ENCODE measurements at regions not wholly inside any gene's neighbourhood (a gene's known extent, or its start where the extent isn't known, plus 50 kb on each side); places are given as distances from the start of the nearest gene placed in this dataset.

DNA sequence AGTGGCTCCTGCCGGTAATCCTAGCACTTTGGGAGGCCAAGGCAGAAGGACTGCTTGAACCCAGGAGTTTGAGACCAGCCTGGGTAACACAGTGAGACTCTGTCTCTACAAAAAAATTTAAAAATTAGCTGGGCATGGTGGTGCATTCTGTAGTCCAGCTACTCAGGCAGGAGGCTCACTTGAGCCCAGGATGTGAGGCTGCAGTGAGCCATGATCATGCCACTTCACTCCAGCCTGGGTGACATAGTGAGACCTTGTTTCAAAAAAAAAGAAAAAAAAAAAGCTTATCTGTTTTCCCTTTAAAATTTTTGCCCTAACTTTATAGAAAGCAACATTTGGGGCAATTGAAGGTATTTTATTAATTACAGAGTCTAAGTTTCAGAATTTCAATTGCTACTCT is 486.0 kb downstream of the BCAT1 start:
- DNase-seq = no peak

DNA sequence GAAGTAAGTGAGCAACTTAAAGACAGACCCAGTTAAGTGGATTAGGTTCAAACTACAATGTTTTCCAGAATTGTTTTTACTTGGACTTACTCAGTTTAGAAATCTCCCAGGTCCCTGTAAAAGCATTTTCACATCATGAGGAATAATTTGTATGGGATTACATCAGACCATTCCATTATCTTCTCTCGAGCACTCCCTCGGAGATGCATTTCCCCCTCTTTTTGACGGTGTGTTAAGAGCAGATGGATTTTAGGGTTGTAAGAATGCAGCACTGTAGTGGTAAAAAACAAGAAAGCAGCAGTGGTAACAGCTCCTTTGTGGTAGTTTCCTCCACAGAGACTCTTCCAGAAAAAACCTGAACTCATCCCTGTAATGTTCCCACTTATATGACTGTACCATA is 488.4 kb downstream of the BCAT1 start:
- no peak for DNase-seq

DNA sequence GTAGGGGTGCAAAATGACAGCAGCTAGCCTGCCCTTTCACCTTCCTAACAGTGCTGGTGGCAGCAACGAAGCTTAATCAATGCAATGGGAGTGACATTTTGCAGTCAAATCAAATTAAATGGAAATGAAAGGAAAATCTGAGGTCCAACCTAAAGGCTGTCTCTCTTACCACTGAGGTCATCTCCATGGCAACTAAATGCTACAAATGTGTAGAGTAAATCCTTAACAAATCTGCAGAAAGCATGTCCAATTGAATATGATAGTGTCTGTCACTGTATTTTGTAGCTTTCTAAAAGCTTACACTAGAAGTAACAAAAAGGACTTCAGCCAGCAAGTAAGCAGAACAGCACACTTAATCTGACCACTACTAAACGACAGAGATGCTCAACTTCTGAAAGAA is 488.8 kb downstream of the BCAT1 start:
- no peak for DNase-seq

DNA sequence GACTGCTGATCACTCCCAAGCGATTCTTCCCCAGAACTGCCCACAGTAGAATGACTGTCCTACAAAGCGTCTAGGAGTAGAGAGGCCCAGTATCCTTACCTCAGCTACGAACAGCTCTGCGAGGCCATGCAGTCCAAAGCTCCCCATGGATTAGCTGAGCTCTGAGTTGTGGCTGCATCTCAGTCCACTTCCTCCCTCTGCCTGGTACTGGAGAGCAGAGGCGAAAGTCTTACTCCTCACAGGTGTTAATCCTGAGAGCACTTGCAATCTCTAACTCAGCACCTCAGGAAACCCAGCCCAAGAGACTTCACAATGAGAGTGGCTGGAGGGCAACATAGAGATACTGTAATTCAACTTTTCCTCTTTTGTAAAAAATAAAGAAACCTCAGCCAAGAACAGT is 493.1 kb downstream of the BCAT1 start:
- no peak for DNase-seq

DNA sequence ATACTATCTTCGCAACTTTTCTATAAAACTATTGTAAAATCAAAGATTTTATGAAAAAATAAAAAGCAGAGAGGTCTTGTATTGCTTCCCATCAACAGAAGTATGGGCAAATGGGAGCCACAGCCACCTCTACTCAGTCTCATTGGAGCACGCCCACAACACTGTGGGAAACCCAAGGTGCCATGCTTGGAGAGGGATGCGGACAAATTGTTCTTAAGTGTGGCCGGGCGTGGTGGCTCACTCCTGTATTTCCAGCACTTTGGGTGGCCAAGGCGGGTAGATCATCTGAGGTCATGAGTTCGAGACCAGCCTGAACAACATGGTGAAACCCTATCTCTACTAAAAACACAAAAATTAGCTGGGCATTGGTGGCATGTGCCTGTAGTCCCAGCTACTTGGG is 498.2 kb upstream of the SOX5 start:
- no peak for DNase-seq

DNA sequence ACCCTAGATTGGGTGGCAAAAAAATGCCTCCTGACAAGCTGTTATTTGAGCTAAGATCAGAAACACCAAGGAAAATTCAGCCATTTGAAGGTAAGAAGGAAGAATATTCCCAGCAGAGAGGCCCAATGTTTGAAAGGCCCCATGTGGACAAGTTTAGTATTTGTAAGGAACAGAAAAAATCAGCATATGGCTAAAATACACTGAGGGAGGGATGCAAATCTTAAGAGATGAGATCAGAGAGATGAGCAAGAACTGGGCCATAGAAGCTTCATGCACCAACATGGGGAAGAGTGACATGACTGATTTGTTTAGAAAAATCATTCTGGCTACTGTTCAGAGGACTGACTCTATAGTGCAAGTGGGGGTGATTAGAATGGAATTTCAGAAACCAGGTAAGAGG is 496.8 kb upstream of the SOX5 start:
- DNase-seq = no peak

DNA sequence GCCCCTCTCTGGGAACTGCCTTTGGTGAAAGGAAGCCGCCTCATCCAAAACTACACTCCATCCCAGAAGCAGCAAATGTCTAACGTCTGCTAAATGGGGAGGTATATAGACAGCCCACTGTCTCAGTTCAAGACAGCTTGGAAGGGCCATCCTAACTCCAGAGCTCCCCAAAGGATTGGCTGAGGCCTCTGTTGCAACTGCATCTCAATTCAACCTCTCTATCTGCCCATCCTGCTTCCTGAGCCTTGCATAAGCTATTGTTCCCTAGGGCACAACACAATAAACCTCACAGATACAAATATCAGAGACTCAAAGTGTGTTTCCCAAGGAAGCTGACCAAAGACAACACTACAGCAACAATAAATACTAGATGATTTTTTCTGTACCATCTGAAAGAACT is 495.2 kb upstream of the SOX5 start:
- no peak for DNase-seq

DNA sequence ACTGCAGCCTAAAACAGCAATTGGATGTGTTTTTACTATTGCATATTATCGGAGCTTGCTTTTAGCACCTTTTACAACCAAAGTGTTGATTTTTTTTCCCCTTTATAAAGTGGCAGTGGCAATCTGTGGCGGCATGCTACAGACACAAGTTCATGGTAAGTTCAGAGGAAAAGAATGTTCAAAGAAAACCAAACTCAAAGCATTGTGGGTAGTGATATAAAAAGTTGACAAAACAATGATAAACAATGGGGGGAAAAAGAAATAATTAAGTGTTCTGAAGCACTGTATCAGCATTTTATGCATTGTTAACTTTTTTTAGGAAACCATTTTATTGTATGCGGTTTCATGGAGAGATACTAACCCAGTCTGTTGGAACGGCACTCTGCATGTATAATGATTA is 492.0 kb upstream of the SOX5 start:
- no peak for DNase-seq

DNA sequence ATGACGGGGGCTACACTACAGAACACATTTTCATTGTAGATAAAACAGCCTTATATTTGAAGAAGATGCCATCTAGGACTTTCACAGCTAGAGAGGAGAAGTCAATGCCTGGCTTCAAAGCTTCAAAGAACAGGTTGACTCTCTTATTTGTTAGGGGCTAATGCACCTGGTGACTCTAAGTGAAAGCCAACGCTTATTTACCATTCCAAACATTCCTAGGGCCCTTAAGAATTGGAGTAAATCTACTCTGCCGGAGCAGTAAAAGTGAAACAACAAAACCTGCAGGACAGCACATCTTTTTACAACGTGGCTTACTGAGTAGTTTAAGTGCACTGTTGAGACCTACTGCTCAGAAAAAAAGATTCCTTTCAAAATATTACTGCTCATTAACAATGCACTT is 487.2 kb upstream of the SOX5 start:
- DNase-seq = no peak

DNA sequence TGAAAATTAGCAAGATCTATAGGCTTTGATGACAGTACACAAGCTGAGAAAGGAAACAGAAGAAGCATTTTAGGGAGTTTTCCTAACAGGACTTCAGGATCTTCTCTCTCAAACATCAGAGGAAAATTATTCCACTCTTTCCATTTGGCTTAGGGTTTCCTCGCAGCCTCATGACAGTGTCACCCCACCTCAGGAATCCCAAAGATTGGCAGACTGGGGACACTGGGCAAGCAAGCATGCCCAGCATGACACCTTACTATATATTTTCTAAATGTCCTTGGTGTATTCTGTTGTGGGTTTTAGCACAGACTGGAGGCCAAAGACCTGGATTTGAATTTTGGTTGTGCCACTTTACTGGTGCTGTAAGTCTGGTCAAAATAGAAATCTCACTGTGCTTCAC is 482.4 kb upstream of the SOX5 start:
- DNase-seq = no peak

DNA sequence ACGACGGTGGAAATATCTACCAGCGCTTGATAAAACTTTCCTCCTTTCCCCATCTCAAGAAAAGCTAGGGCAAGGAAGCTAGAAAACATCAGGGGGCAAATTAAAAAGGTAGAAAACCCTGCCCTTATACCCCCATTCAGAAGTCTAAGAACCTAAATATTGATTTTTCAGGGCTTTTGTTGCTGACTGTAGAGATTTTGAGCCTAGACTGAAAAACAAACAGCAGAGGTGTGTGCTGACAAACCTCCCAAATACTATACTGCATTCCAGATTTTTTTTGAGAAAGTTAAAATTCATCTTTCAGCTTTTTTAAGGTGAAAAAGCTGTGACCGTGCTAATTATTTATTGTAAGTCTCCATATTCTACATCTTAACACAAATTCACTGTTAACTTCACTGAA is 478.3 kb upstream of the SOX5 start:
- DNase-seq = no peak

DNA sequence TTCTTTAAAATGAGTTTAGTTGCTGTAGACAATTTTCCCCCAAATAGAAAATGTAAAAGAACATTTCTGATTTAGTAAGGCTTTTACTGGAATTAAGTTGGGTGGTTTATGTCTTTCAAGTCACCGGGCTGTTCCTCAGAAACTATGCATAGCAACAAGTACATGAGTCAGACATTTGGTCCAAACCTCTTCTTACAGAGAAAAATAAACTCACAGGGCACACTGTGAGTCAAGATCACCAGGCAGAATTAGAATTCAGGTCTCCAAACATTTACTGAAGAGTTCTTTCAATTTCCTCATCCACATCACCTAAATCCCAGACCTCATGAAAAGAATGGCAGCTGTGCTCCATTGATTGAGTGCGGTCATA is 476.1 kb upstream of the SOX5 start:
- no peak for DNase-seq

DNA sequence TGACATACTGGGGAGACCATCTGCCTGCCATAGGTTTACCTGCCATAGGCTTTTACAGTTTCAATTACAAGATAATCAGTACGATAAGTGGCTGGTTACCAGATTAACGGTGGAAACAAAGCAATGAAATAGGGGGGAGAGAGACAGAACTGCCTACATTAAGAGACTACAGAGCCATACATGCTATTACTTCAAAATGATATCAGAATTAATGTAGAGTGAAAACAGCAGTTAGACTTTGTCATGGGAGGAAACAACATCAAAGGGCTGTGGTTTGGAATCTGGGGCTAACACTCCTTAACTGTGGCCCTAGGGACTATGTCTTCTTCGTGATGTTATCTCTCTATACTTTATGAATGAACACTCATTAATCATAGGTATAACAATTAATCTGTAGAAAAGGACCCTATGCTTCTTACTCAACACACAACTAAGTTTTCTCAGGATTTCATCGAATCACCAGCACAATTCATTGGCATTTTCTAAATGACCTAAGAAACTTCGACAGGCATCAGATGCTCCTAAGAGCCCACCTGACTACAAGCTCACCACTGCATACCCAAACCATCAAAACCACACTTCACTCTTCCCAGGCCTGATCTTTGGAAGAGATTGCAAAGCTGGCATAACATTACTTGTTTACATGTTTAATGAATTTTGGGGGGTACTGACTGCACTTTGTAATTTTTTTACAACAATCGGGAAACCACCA is 475.6 kb upstream of the SOX5 start:
- no peak for DNase-seq

DNA sequence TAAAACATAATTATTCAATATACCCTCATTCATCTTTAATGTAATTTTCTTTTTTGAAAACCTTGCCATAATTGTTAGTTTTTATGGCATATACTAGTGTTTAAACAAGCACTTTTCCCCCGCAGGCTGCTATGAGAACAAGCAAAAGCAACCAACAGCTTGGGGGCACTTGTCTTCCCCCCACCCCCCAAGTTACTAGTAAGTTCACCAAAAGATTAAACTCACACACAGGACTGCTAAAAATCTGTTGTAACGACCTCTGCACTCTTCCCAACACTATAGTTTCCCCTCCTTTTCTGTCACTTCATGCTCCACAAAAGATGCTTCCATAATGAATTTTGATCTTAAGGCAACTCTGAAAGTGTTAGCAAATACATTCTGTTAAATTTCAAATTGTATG is 474.9 kb upstream of the SOX5 start:
- no peak for DNase-seq

DNA sequence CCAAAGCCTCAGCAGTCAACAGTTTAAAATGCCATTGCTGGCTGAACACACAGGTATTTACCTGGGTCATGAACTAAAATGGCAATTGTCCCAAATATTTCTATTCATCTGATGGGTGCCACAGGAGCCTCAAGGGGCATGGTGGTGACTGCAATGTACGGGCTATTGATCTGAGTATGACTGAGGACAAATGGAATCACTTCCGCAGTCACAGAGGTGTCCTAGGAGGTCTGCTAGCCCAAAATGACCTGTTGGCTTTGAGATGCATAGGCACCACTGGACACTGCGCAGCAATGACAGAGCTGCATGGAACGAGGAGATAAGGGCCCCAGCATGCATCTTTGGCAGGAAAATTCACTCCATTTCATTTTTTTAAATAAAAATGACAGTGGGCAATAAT is 474.1 kb upstream of the SOX5 start:
- DNase-seq = no peak

DNA sequence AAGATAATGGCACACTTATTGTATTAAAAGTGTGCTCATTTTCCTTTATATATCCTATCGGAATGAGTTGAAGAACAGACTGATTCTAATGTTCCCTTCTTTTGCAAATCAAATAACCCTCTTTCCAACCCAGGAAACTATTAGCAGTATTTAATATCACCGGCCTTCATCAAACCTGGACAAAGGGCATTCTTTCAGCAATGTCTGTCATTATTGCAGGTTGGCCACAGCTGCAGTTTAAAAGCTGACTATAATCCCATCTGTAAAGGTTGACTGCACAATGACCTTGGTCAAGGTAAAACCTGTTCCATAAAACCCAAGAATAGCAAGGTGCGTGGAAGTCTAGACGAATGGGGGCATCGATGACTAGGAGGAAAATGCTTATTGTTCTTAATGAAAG is 472.3 kb upstream of the SOX5 start:
- DNase-seq = no peak

DNA sequence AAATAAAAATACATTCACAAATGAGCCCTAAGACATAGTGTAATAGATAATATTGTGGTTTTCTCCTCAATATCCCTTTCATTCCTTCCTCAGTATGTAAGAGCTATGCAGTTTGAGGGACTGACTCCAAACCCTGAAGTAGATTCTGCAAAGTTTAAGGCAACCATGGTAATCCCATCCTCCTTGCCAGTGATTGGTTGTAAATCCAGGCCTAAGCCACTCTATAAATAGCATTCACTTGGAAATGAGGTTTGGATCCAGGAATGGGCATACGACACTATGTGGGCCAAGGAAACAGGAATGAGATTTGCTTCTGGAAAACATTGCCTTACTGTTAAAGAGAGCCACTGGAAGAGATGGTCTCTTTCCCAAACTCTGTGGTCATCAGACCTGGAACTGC is 468.7 kb upstream of the SOX5 start:
- DNase-seq = no peak

DNA sequence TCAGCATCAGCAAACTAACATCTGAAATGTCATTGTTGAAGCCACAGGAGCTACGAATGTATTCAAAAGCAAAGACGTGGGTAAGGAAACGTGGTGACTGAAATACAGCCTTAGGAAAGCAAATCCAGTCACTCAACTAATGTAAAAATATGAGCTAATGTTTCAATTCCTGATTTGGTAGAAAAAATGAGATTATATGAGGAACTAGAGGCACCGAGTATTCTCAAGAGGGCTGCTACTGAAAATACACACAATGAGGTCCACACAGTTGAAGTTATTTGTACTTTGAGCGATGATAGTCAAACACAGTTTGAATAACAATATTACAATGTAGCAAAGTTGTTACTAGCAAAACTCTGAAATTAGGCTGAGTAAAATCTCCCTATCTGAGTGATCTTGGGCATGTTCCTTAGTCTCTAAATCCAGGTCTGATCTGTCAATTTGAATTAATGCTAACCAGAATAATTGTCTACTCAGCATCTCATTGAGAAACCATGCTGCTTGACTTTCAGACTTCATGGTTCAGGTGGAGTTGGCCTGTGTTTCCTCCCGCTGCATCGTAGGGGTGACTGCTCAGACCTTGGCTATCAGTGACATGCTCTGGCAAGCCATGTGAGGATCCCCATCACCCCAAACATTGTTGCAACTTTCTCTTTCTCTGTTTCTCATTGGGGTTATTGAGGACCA is 467.1 kb upstream of the SOX5 start:
- no peak for DNase-seq

DNA sequence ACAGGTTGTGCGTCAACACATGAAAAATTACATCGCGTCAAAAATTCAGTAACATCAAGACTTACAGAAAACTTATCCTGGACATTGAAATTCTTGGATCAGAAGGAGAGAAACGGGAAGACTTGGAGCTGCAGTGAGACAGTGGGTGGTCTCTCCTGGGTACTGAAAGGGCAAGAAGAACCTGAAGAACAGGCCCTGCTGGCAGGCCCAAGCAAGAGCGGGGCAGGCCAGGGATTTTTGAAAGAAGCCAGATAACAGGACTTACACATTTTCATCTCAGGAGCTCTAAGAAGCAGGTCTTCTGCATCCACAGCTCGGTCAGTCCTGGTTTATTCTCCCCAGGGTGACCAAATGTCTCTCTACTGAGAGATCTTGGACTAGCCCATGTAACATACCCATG is 466.5 kb upstream of the SOX5 start:
- DNase-seq = no peak

DNA sequence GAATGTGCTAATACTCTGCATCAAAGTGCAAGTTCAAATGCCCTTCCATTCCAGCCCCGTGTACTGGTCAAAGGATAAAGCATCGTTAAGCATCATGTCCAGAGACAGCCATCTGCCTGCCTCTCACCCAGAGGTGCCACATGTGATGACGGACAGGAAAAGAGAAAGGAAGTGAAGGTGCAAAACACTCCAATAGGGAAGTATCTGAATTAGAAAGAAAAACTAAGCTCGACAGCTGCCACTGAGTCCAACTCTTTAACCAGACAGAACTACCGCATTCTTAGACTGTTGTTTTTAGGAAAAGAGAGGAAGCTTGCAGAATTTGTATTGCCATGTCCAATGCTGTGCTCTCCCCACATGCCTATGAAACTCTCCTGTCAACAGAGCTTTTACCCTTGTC is 465.0 kb upstream of the SOX5 start:
- DNase-seq = no peak

DNA sequence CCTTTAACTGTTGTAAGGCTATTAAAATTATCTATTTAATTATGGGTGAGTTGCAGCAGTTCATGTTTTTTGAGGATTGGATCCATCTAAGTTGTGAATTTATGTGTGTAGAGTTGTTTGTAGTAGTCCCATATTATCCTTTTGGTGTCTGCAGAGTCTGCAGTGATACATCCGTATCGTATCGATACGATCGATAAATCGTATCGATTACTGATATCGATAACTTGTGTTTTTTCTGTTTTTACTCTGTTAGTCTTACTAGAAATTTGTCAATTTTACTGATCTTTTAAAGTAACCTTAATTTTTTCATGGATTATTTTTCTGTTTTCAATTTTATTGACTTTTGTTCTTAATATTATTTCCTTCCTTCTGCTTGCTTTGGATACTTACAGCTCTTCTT is 462.5 kb upstream of the SOX5 start:
- no peak for DNase-seq

DNA sequence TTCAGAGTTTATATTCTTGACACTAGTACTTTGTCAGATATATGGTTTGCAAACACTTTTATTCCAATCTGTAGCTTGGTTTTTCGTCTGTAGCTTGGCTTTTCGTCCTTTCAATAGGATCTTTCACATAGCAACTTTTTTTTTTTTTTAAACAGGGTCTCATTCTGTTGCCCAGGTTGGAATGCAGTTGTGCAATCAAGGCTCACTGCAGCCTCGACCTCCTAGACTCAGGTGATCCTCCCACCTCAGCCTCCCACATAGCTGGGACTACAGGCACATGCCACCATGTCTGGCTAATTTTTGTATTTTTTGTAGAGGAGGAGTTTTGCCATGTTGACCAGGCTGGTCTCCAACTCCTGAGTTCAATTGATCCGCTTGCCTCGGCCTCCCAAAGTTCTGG is 460.4 kb upstream of the SOX5 start:
- DNase-seq = no peak

DNA sequence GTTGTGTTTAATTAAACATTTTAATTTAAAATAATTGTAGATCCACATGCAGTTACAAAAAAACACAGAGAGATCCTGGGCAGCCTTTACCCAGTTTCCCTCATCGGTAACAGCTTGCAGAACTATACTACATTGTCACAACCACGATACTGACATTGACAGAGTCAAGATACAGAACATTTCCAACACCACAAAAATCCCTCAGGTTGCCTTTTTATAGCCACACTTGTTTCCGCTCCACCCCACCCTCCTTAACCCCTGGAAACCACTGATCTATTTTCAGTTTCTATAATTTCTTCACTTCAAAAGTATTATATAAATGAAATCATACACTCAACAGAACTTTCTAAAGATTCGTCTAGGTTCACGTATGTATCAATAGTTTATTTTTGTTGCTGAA is 458.8 kb upstream of the SOX5 start:
- DNase-seq = no peak

DNA sequence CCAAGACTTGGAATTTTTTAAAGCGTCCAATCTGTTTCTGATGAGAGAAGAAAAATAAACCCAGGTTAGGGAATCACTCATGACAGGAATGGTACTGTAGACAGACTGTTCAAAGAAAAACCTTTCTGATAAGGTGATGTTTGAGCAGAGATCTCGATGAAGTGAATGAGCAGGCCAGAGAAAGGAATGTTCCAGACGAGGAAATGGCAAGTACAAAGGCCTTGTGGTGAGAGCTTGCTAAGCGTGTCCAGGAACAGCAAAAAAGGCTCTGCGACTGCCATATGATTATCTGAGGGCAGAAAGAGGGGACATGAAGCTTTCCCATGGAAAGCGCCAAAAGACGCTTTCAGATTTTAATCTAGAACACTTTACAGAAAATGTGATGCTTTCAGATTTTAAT is 458.4 kb upstream of the SOX5 start:
- DNase-seq = no peak

DNA sequence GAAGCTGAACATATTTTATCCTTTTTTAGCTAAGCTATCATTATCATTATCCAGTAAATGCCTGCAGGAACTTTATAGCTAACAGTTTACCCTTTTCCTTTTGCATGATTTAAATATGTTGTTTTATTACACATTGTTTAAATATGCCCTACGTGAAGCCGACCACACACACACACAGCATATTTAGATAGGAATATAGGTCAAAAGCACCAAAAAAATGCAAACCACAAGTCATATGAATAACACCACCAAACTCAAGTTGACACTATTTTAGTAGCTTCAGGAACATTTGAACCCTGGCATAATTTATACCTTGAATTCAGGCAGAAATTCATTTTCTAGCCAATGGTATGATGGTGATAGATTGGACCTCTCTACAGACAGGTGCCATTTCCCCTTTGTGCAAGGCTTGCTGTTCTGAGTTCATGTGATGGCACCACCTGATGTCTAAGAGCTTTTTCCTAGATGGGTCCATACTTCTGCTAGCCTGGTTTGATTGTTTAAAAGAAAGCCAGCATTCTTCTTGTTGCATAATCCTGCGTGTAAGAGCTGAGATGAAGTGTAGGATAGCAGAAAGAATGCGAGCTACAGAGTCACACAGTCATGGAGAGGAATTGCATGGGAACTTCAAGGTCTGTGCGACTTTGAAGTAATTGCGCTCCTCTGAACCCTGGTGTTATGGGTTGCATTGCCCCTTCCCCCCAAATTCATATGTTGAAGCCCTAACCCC is 454.8 kb upstream of the SOX5 start:
- no peak for DNase-seq

All from NCI-H2081 (cell line).